ENCODE measurements at regions not wholly inside any gene's neighbourhood (a gene's known extent, or its start where the extent isn't known, plus 50 kb on each side); places are given as distances from the start of the nearest gene placed in this dataset.
"Not testable (repeated sequence)": the region's sequence is repeated elsewhere in the genome, so short reads cannot be mapped to it uniquely, and the experiment has no call there.

DNA sequence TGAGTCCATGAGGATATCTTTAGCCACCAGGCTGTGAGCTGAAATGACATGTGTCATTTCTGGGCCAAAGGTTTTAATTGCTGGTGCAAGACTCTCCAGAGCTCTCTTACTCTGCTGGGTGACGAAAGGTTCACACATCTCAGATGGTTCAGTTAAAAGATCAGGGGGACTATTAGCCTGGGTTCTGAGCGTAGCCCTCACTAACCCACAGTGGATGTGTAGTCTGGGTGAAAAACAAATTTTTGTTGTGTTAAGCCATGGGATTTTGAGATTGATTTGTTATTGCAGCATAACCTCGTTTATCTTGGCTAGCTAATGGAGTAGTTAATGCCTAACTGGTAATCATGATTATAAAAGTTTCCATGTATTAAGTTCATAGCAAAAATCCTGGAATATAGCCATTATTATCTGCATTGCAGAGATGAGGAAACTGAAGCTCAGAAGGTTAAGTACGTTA, 251.5 kb downstream of the RMST start:
- no peak for DNase-seq

- DNase-seq: no peak
These were observed 253.8 kb downstream of the RMST start for GRCh38 chr12:97716356-97716755.

GRCh38 chr12:97723801-97724200, 261.2 kb downstream of the RMST start:
- DNase-seq: not testable (repeated sequence)

DNA sequence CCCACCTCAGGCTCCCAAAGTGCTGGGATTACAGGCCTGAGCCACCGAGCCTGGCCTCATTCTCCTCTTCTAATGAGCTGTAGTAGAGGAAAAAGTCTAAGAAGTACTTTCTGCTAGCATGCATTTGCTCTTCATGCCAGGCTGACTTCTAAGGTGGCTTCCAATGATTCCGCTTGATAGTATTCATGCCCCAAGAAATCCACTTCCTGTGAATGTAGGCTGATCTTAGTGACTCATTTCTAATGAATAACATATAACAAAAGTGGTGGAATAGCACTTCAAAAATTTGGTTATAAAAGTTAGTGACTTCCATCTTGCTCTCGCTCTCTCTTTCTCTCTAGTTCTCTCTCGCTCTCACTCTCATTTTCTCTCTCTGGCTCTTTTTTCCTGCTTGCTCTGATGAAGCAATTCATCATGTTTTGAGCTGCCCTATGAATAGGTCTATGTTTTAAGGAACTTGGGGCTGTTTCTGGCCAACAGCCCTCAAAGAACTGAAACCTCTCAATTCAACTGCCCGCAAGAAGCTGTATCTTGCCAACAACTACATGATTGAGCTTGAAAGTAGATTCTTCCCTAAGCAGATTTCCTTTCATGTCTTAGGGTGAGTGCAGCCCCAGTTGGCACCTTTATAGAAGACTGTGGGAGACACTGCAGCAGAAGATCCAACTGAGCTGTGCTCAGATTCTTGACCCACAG, 282.9 kb downstream of the RMST start:
- DNase-seq: no peak

DNA sequence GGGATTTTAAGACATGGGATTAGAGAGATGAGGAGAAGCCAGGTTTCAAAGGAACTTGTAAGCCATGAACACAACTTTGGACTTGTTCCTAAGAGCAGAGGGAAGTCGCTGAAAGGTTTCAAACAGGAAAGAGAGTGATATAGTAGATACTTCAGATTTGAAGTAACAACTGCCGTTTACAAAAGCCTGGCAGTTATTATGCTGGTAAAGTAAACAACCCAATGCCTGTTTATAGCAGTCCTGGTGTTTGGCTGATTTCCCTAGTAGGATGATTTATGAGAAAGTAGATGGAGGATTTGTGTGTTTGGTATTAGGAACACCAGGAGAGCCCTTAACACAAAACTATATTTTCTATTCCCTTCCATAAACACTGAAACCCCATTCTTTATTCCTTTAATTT, 285.7 kb downstream of the RMST start:
- DNase-seq: peak; percentile 93

- DNase-seq: no peak
These were observed 289.1 kb downstream of the RMST start for GRCh38 chr12:97751704-97752103.

GRCh38 chr12:97752129-97752528, 289.5 kb downstream of the RMST start:
- DNase-seq: no peak

- DNase-seq: no peak
These were observed 290.7 kb downstream of the RMST start for GRCh38 chr12:97753332-97753731.

GRCh38 chr12:97754306-97754705, 291.7 kb downstream of the RMST start:
- DNase-seq: no peak

- DNase-seq: no peak
These were observed 293.6 kb downstream of the RMST start for GRCh38 chr12:97756066-97756666.

GRCh38 chr12:97756741-97757140, 294.1 kb downstream of the RMST start:
- no peak for DNase-seq

GRCh38 chr12:97757481-97758193, 295.0 kb downstream of the RMST start:
- DNase-seq: no peak

- DNase-seq: no peak
These were observed 295.5 kb downstream of the RMST start for GRCh38 chr12:97758194-97758501.

- no peak for DNase-seq
These were observed 296.0 kb downstream of the RMST start for GRCh38 chr12:97758586-97758985.

DNA sequence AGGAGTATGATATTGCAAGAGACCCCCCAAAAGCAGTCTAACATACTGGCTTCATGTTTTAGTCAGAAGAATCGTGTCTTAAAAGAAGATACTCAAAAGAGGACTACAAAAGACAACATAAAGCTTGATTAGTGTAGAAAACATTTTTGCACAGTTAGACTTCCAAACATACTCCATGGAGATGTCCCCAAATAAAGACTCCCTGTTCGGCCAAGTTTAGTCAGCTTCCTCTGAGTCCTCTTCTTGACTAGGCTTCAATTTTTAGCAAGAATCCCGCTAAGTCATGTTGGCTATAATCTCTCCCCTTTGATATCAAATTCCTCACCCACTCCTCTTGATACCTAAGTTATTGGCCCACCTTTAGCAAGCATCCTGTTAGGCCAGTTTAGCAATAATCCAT, 298.0 kb downstream of the RMST start:
- DNase-seq: no peak

DNA sequence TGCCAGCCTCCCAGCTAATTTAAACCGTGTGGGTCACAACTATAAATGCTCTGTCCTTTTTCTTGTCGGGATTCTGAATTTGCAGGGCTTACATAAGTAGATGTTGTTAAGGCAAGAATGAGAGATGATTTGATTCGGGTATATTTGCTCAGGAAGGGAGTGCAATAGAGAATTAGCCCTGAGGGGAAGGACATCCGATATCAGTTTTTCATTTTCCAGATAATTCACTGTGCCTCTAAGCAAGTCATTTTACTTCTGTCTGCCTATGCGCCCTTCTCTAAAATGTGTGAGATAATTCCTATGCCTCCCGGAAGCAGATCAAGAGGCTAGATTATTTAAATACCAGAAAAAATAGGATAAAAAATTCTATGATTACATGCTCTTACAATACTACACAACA, 300.5 kb downstream of the RMST start:
- no peak for DNase-seq

GRCh38 chr12:97764700-97765099, 302.1 kb downstream of the RMST start:
- DNase-seq: no peak

- DNase-seq: no peak
These were observed 304.7 kb downstream of the RMST start for GRCh38 chr12:97767347-97767746.

DNA sequence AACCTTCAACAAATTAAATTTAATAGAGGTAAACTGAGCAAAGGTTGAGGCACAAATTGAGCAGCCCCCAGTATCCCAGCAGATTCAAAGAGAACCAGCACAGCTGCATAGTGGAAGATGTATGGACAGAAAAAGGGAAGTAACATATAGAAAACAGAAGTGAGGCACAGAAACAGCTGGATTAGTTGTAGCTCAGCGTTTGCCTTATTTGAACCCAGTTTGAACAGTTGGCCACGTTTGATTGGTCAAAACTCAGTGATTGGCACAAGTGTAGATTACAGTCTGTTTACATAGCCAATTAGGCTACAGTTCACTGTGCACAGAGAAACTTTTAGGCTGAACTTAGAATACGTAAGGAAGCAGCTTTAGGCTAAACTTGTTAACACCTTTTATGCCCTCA, 315.5 kb downstream of the RMST start:
- DNase-seq: no peak

GRCh38 chr12:97781342-97781741, 318.7 kb downstream of the RMST start:
- no peak for DNase-seq

DNA sequence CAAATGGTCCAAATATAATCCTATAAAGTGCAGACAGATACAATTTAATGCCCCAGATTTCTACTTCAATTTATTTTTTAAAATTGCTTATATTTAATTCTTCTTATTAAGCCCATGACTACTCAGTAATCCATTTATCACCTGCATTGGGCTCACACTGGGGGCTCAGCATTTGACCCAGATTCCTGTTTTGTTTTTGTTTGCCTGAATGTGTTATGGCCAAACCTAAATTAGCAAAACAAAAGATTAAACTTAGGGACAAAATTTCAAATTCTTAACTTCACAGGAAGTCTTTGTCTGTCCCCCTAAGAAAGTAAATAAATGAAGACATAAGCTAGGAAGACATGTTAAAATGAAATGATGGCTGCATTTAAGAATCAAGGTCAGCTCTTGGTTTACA, 322.3 kb downstream of the RMST start:
- no peak for DNase-seq

DNA sequence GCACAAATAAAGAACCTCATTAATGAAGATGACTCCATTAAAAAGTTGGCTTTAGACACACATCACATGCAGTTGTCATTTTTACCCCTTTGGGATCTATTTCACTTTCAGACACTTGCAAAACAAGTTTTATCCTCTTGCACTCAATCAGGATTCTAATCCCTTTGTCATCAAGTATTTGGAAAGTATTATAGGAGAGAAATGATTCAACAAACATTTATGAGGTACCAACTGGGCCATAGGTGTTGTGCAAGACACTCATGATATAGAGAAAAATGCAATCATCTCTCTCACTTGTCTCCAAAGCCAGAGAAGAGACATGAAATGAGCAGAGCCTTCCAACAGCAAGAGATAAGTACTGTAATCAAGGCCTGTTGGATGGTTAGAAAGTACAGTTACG, 327.7 kb downstream of the RMST start:
- no peak for DNase-seq

- DNase-seq: peak; percentile 20
These were observed 334.9 kb downstream of the RMST start for GRCh38 chr12:97797473-97797872.

GRCh38 chr12:97800561-97800960, 338.0 kb downstream of the RMST start:
- DNase-seq: no peak

Measured in NCI-H1105 (cell line).